IMR-90 (cell line): ENCODE measurements at regions not wholly inside any gene's neighbourhood (a gene's known extent, or its start where the extent isn't known, plus 50 kb on each side); places are given as distances from the start of the nearest gene placed in this dataset.

Source experiments
- CHD1 ChIP-seq: IDR thresholded peaks from 2 replicates; pipeline ENCODE4 v1.6.1; 2012; ENCODE audit warnings: low read depth, low read length, improper control_type of control experiment
- CTCF ChIP-seq: conservative IDR thresholded peaks from 2 replicates; pipeline ENCODE4 v1.5.1; 2012; ENCODE audit warnings: mild to moderate bottlenecking, low read depth, low read length, improper control_type of control experiment
- FOS ChIP-seq: fragments of 150-350 bp; IDR thresholded peaks from 2 replicates; pipeline ENCODE4 v1.6.1; 2016; ENCODE audit warnings: low read depth, low read length
- MAZ ChIP-seq: IDR thresholded peaks from 2 replicates; pipeline ENCODE4 v1.6.1; 2012; ENCODE audit warnings: low read depth, mild to moderate bottlenecking, low read length, improper control_type of control experiment, moderate library complexity, borderline replicate concordance
- POLR2A ChIP-seq: IDR thresholded peaks from 2 replicates; pipeline ENCODE4 v1.6.1; 2012; ENCODE audit warnings: mild to moderate bottlenecking, low read depth, low read length
- USF2 ChIP-seq: fragments of 150-350 bp; IDR thresholded peaks from 2 replicates; pipeline ENCODE4 v1.6.1; 2017; ENCODE audit warnings: mild to moderate bottlenecking, antibody characterized with exemption, low read length, low read depth

- TF ChIP-seq CTCF, result no peak
- TF ChIP-seq USF2, result no peak
- TF ChIP-seq CHD1, result no peak
- TF ChIP-seq POLR2A, result no peak
- TF ChIP-seq MAZ, result no peak
- no peak for TF ChIP-seq FOS
These were observed 223.1 kb upstream of the FOXN3 start for GRCh38 chr14:89640141-89640540.
